ENCODE measurements at regions not wholly inside any gene's neighbourhood (a gene's known extent, or its start where the extent isn't known, plus 50 kb on each side); places are given as distances from the start of the nearest gene placed in this dataset.

- TF ChIP-seq FOXA1 (IDR thresholded peaks at IDR 0.05): no peak
- no peak for TF ChIP-seq FOXK2 (IDR thresholded peaks at IDR 0.05)
- no peak for TF ChIP-seq PKNOX1 (IDR thresholded peaks at IDR 0.05)
- TF ChIP-seq BHLHE40 (IDR thresholded peaks at IDR 0.05; ENCODE audit: borderline replicate concordance): no peak
- no peak for TF ChIP-seq FOXM1 (IDR thresholded peaks at IDR 0.05; ENCODE audit: borderline replicate concordance)
- TF ChIP-seq LEF1 (IDR thresholded peaks at IDR 0.05; ENCODE audit: borderline replicate concordance): no peak
Measured at GRCh38 chr18:5721924-5722323, 173.4 kb downstream of the TMEM200C start.

All from HEK293T (cell line).